ENCODE measurements at regions not wholly inside any gene's neighbourhood (a gene's known extent, or its start where the extent isn't known, plus 50 kb on each side); places are given as distances from the start of the nearest gene placed in this dataset.

DNA sequence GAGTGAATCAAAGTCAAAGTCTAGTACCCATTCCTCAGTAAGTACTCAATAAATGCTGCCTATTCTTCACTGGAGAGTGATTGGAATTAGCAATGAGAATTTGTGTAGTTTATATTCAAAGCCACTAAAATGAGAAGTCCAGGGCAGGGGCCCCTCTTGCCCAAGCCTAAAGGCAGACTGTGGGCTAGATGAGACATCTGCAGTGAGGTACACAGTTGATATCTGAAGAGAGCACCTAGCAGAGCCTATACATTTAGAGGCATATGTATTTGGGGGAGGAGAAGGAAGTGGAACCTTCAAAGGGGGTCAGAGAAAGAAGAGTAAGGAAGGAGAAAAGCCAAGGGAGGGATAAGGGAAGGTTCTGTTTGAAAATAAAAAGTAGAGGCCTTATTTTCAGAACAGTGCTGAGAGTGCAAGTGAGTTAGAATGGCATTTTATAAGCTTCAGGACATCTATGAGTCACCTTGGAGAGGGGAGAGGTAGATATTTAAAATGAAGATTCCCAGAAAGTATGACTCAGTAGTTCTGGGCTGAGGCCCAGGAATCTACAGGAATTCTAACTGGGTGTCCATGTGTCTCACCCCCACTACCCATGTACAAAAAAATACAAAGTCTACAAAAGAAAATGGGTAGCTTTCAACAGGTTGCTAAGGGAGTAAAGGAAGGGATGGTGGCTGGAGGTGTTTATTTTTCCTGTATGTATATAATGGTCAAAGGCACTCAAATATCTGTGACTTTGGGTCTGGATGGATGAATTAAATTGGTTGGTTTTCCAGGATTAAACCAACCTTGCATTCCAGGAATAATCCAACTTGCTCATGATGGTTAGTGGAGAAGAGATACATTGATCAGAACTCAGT, 135.1 kb downstream of the ZFP64 start:
- TF ChIP-seq SP1 (IDR thresholded peaks at IDR 0.05; ENCODE audit: low read depth, low read length) (no peak), GTF2F1 (IDR thresholded peaks at IDR 0.05; ENCODE audit: borderline replicate concordance, low read depth, low read length) (no peak), BRCA1 (IDR thresholded peaks at IDR 0.05; ENCODE audit: low read depth, low read length) (no peak), CHD1 (IDR thresholded peaks at IDR 0.05; ENCODE audit: low read depth, low read length) (no peak), TBP (IDR thresholded peaks at IDR 0.05; ENCODE audit: low read depth, low read length) (no peak)
- TF ChIP-seq, protein P1, sequence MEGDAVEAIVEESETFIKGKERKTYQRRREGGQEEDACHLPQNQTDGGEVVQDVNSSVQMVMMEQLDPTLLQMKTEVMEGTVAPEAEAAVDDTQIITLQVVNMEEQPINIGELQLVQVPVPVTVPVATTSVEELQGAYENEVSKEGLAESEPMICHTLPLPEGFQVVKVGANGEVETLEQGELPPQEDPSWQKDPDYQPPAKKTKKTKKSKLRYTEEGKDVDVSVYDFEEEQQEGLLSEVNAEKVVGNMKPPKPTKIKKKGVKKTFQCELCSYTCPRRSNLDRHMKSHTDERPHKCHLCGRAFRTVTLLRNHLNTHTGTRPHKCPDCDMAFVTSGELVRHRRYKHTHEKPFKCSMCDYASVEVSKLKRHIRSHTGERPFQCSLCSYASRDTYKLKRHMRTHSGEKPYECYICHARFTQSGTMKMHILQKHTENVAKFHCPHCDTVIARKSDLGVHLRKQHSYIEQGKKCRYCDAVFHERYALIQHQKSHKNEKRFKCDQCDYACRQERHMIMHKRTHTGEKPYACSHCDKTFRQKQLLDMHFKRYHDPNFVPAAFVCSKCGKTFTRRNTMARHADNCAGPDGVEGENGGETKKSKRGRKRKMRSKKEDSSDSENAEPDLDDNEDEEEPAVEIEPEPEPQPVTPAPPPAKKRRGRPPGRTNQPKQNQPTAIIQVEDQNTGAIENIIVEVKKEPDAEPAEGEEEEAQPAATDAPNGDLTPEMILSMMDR (IDR thresholded peaks at IDR 0.05; ENCODE audit: control extremely low read depth in 1 of 3, insufficient read depth in 1 of 3, low read depth in 1 of 3, low read length in 3 of 3), result no peak

Measured in H1 (cell line).